GM04503 (cell line): ENCODE measurements at regions not wholly inside any gene's neighbourhood (a gene's known extent, or its start where the extent isn't known, plus 50 kb on each side); places are given as distances from the start of the nearest gene placed in this dataset.

Experiments used
- DNase-seq: peaks from one replicate; pipeline ENCODE4 v3.0.0-alpha.2; 2012; ENCODE audit warnings: low read depth

DNA sequence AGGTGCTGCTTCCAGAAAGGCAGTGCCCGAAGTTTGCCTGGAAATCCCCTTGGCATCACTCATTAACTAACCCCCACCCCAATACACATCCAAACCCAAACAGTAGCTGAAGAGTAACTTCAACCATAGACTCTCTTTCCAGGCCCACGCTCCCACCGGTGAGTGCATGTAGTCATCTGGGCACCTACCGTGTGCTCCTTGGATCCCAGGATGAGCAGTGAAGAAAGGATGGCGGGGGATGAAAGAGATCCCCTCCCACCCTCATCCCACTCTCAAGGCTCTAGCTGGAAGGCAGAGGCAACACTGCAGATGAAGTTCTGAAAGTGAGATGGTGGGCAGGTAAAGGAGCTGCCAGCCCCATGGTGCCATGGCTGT, 305.0 kb downstream of the SOX9 start:
- DNase-seq: no peak

GRCh38 chr17:72426321-72426720, 305.5 kb downstream of the SOX9 start:
- DNase-seq: no peak

GRCh38 chr17:72426948-72427760, 306.3 kb downstream of the SOX9 start:
- no peak for DNase-seq

DNA sequence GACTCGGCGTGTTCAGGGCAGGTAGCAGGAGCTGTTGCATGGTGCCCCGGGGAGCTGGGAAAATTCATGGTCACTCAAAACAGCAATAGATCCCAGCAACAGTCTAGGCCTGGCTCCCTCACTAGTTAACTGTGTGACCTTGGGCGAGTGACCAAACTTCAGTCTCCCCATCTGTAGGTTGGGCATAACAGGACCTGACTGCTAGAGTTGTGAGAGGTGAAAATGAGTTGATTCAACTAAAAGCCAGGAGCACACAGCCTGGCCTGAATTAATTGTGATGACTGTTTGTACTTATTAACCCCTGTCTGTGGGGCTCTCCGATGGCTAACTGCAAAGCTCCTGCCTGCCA, 306.9 kb downstream of the SOX9 start:
- no peak for DNase-seq

DNA sequence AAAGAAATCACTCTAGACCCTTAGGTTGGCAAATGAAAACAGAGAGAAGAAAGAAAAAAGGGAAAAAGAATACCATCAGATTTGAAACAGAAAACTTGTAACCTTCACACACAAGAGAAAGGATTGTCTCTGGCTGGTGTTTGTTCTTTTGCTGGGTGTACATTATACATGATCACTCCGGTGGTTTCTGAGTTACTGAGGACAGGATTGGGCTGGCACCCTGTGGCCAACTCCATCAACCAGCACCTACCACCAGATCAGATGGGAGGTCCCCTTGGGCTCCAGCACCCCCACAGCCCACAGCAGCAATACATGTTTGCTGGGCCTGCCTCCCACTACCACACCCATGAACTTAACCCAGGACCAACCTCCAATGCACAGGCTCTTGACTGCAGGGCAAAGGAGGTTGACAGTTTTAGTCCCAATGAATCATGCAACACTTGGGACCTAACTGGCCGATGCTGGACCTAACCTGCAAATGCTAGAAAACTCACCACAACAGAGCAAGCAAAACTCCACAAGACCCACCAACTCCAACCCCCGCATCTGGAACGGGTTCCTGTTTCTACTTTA, 308.3 kb downstream of the SOX9 start:
- DNase-seq: no peak

DNA sequence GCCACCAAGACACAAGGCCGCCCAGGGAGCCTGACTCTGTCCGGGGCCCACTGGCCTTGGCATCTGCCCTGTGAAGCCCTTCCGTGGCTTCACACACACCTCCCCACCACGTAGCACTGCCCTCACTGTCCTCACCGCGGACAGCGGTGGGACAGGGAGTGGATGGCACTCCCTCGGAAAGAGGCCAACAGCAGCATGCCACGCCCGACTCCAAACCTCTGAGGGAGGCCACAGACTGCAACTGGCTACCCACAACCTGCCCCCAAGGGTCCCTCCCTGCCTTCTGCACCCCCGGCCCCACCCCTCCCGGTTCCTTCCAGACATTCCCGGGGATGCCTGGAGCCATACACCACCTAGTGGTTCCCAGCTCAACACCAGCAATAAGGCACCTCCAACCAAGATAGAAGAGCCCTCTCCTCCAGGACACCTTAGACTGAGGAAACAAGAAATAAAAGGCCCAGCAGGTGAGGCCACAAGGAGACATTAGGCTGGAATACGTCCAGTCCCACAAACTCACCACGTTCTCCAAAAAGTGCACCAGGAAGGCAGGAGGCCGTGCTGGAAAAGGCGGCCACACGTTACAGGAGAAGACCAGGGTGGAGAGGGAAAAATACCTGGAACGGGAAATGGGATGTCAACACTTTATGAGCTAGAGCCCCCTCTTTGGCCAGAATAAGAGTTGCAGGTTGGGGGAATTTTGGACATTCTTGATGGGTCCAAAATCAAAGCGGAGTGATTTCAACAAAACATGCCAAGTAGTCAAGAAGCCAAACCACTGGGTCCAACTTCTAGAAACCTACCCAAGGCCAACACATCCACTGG, 310.0 kb downstream of the SOX9 start:
- no peak for DNase-seq

- no peak for DNase-seq
Observed at GRCh38 chr17:72432143-72432621, 311.4 kb downstream of the SOX9 start.

DNA sequence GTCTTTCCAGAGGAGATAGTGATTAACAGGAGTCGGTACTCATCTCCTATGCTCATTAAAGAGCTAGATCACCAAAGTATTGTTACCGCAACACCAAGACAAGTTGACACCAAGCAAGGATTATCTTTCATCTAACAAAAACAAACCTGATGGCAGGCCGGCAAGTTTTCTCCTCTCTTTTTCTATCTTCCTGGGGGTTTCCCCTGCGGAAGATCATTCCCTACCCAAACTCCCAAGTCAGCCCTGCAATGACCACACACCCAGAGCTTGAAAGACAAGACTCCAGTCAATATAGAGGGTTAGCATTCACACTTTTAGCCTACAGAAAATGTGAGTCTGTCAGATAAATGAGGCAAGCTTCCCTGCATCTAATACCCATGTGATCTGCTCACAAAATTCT, 312.1 kb downstream of the SOX9 start:
- DNase-seq: no peak

GRCh38 chr17:72433797-72434196, 313.0 kb downstream of the SOX9 start:
- DNase-seq: no peak

- DNase-seq: no peak
Observed at GRCh38 chr17:72434581-72434980, 313.8 kb downstream of the SOX9 start.

GRCh38 chr17:72434991-72435618, 314.3 kb downstream of the SOX9 start:
- DNase-seq: no peak

GRCh38 chr17:72438783-72439182, 318.0 kb downstream of the SOX9 start:
- DNase-seq: no peak

DNA sequence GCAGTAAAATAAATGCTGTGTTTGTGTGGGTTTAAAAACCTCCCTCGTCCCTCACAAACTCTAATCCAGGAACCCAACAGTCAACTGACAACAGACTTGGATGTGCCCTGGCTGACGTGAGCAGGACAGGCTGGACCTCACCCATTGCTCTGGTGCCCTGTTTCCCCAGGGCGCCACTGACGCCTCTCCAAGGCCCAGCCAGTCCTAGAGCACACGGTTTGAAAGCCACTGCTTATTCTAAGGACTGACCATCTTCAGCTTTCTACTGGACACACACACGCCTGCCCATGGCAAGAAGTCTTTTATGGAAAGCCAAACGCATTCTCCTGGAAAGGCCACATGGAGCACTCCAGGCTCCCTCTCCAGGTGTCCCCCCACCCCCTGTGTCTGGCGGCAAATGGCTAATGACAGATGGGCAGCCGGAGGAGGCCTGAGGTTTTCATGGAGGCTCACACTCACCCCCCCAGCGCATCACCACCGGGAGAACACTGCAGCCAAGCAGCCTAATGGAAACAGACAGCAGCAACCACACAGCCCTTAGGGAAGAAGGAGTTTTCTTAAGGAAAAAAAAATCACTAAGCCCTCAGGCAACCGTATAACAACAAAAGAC, 319.2 kb downstream of the SOX9 start:
- DNase-seq: no peak

GRCh38 chr17:72440961-72441360, 320.1 kb downstream of the SOX9 start:
- DNase-seq: no peak

- no peak for DNase-seq
Observed at GRCh38 chr17:72441909-72442308, 321.1 kb downstream of the SOX9 start.

DNA sequence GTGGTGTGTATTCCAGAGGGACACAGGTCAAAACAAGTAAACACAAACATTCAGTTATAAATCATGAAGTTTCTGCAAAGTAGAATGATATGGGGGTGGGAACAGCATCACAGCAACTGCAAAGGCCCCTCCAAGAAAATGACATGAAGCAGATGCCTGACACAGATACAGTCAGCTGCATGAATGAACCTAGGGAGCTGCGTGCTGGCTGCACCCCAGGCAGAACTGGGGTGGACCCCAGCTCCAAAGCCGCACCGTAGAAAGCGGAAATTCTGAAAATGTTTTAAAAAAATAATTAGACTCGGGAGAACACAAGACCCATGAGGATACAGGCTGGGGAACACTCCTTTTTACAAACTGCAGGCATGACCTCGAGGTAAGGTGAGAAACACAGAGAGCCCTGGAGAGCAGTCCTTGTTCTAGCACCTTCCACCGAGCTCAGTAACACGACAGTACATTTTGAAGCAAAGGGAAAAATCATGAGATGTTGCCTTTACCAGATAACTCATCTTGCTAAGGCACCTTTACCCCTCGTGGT, 323.8 kb downstream of the SOX9 start:
- DNase-seq: no peak

- no peak for DNase-seq
Observed at GRCh38 chr17:72445055-72445991, 324.5 kb downstream of the SOX9 start.

DNA sequence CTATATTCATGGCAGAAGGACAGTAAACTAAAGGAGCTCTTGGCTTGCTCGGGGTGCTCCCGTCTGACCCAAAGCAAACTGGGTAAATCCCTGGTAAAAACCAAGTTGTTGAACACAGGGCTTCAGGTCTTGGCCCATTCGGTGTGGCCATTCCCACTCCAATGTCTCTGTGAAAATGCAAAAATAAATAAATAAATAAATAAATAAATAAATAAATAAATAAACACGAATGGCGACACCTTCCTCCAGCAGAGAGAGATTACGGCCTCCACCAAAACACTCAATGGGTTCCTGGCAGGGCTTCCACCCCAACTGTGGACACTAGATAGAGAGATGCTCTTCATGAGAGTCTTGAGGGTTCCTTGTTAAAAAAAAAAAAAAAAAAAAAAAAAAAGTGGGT, 325.3 kb downstream of the SOX9 start:
- no peak for DNase-seq

DNA sequence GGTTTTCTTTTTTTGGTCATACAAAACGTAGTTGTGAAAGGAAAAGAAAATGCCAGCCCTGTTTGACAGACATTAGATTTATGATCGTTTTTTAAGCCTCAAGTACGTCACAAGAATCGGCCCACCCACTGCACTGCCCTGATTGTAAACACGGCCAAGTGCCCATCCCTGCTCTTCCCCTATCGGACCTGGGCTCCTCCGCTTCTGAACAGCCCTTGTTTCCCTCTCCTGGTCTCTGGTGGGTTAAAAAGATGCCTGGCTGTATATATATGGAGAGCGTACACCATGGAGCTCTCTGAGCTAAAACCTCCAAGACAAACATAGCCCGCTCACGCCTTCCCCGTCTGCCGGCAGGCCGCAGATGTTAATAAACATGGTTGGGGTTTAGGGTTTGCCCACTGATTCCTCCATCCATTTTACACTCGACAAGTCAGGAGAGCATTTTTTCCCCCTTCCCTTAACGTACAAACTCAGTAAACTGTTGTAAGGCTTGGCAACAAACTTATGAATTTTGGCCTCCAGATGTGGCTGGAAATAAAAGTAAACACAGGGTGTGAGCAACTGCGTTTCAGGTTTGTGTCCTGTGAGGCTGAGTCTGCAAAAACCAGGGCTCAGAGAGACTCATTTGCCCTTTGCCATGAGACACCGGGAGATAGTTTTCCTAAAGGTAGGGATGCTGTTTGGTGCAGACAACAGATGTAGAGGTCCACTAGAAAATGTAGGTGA, 325.9 kb downstream of the SOX9 start:
- no peak for DNase-seq

DNA sequence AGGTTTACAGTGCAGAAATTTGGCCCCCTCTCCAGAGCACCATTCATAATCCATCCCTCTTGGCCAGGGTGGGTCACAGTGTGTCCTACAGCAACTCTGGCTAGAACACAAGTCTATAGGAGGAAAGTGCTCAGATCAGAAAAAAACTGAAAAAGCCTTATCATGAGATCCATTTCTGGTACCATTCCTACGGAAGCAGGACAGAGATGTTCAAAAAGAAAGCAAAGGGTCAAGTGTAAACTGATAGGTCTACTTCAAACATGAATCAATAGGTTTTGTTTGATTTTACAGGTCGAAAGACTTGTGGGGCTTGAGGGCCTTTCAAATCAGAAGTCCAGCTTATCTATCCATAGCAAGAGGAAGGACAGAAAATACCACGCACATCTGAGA, 326.4 kb downstream of the SOX9 start:
- DNase-seq: no peak
